Neural cell (in vitro differentiated cells): ENCODE measurements at regions not wholly inside any gene's neighbourhood (a gene's known extent, or its start where the extent isn't known, plus 50 kb on each side); places are given as distances from the start of the nearest gene placed in this dataset.

Source experiments
- H2AFZ ChIP-seq: fragments of 200-600, 300-800 bp; sonication (generic), shearing (Covaris generic); 2 replicates; pipeline ENCODE4 v1.6.0; 2014; ENCODE audit warnings: low read depth, mild to moderate bottlenecking, antibody characterized with exemption, low read length, moderate library complexity
- H3F3A ChIP-seq: fragments of 200-600 bp; shearing (Covaris generic); 2 replicates; pipeline ENCODE4 v1.6.1; 2016; ENCODE audit warnings: mild to moderate bottlenecking, moderate library complexity, mixed read lengths, antibody characterized with exemption, low read length; ENCODE audit not compliant: insufficient read depth, poor library complexity, severe bottlenecking
- H3K27ac ChIP-seq: fragments of 200-600, 300-800 bp; sonication (generic), shearing (Covaris generic); 2 replicates; pipeline ENCODE4 v1.5.1; 2014; ENCODE audit warnings: mild to moderate bottlenecking, low read length, moderate library complexity
- H3K27me3 ChIP-seq: fragments of 300-800, 200-600 bp; sonication (generic), shearing (Covaris generic); 2 replicates; pipeline ENCODE4 v1.6.0; 2014; ENCODE audit warnings: mild to moderate bottlenecking, low read depth, low read length, moderate library complexity; ENCODE audit not compliant: insufficient read depth
- H3K36me3 ChIP-seq: fragments of 300-800, 200-600 bp; sonication (generic), shearing (Covaris generic); 2 replicates; pipeline ENCODE4 v1.5.1; 2014; ENCODE audit warnings: mild to moderate bottlenecking, antibody characterized with exemption, low read length, moderate library complexity; ENCODE audit not compliant: insufficient read depth
- H3K4me2 ChIP-seq: fragments of 300-800, 200-600 bp; sonication (generic), shearing (Covaris generic); 2 replicates; pipeline ENCODE4 v1.6.0; 2014; ENCODE audit warnings: mild to moderate bottlenecking, low read length
- H3K4me3 ChIP-seq: fragments of 300-800, 200-600 bp; sonication (generic), shearing (Covaris generic); 2 replicates; pipeline ENCODE4 v1.5.1; 2014; ENCODE audit warnings: mild to moderate bottlenecking, low read length, moderate library complexity
- H3K79me2 ChIP-seq: fragments of 200-600 bp; shearing (Covaris generic); replicated peaks from 2 replicates; pipeline ENCODE4 v1.6.0; 2014; ENCODE audit warnings: mild to moderate bottlenecking, low read length, moderate library complexity; ENCODE audit not compliant: insufficient read depth
- H3K9ac ChIP-seq: fragments of 300-800, 200-600 bp; sonication (generic), shearing (Covaris generic); 2 replicates; pipeline ENCODE4 v1.6.1; 2016; ENCODE audit warnings: mild to moderate bottlenecking, low read length, mixed read lengths
- H3K9me2 ChIP-seq: fragments of 200-600 bp; shearing (Covaris generic); 2 replicates; pipeline ENCODE4 v1.6.1; 2016; ENCODE audit warnings: mild to moderate bottlenecking, low read length, mixed read lengths; ENCODE audit not compliant: insufficient read depth
- H3K9me3 ChIP-seq: fragments of 200-600, 300-800 bp; sonication (generic), shearing (Covaris generic); 2 replicates; pipeline ENCODE4 v1.6.1; 2016; ENCODE audit warnings: mild to moderate bottlenecking, mixed run types, low read length, moderate library complexity, mixed read lengths
- H4K20me1 ChIP-seq: fragments of 200-600 bp; shearing (Covaris generic); 2 replicates; pipeline ENCODE4 v1.6.1; 2016; ENCODE audit warnings: mild to moderate bottlenecking, mixed run types; ENCODE audit not compliant: insufficient read depth
- EP300 ChIP-seq: fragments of 450-650 bp; conservative IDR thresholded peaks from 2 replicates; pipeline ENCODE4 v1.6.1; 2014; ENCODE audit warnings: antibody characterized with exemption, mild to moderate bottlenecking, moderate library complexity; ENCODE audit not compliant: poor library complexity, severe bottlenecking
- EZH2 ChIP-seq: fragments of 200-600, 300-800 bp; shearing (Covaris generic), sonication (generic); IDR thresholded peaks from 2 replicates; pipeline ENCODE4 v1.6.1; 2014; ENCODE audit warnings: antibody characterized with exemption, low read length, borderline replicate concordance, mild to moderate bottlenecking; ENCODE audit not compliant: insufficient read depth, poor library complexity, severe bottlenecking
- MXI1 ChIP-seq: fragments of 450-650 bp; conservative IDR thresholded peaks from 2 replicates; pipeline ENCODE4 v1.6.1; 2014; ENCODE audit warnings: antibody characterized with exemption, mild to moderate bottlenecking; ENCODE audit not compliant: poor library complexity, severe bottlenecking
- POLR2AphosphoS5 ChIP-seq: IDR thresholded peaks from 2 replicates; pipeline ENCODE4 v1.6.1; 2012
- RAD21 ChIP-seq: fragments of 450-650 bp; conservative IDR thresholded peaks from 2 replicates; pipeline ENCODE4 v1.6.1; 2014; ENCODE audit warnings: antibody characterized with exemption, mild to moderate bottlenecking, moderate library complexity
- SMC3 ChIP-seq: fragments of 450-650 bp; conservative IDR thresholded peaks from 2 replicates; pipeline ENCODE4 v1.6.1; 2014; ENCODE audit warnings: antibody characterized with exemption, mild to moderate bottlenecking, moderate library complexity; ENCODE audit not compliant: poor library complexity
- TAF1 ChIP-seq: IDR thresholded peaks from 2 replicates; pipeline ENCODE4 v1.6.1; 2012; ENCODE audit warnings: low read depth
- TF ChIP-seq, protein P1 (sequence below): IDR thresholded peaks from 2 replicates; pipeline ENCODE4 v1.6.1; 2012; ENCODE audit warnings: borderline replicate concordance
- TF ChIP-seq, protein P2 (sequence below): fragments of 450-650 bp; IDR thresholded peaks from 2 replicates; pipeline ENCODE4 v1.5.1; 2014; ENCODE audit warnings: antibody characterized with exemption, mild to moderate bottlenecking, moderate library complexity; ENCODE audit not compliant: poor library complexity, severe bottlenecking

DNA sequence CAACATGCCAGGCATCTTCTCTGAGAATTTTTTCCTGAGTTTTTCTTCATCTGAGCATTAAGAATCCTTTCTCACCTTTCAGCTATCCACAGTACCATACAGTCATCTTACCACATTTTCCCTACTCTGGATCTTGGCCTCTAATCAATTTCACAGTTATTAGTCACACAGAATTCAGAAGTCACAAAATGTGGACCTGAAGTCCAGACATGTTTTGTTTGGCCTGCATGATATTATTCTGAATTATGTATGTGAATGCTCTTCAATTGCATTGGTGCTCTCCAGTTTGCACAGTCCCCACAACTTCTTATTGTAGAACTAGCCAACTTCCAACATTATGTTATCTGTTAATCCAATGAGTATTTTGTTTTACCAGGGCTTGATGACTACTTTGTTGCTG, 102.3 kb upstream of the GRIA3 start:
- Histone ChIP-seq H3K9ac (no peak overlapping the region), H2AFZ (no peak overlapping the region), H3K27ac (no peak overlapping the region), H3K9me3 (no peaks in the 10 kb centered on the region), H3K4me3 (no peak overlapping the region), H3K9me2 (no peaks in the 10 kb centered on the region), H3K27me3 (no peaks in the 10 kb centered on the region), H3K79me2 (no peaks in the 10 kb centered on the region), H3K4me2 (no peak overlapping the region), H3F3A (no peaks in the 10 kb centered on the region), H3K36me3 (no peaks in the 10 kb centered on the region), H4K20me1 (no peaks in the 10 kb centered on the region)
- no peak for TF ChIP-seq EZH2
- TF ChIP-seq EP300 = no peak
- TF ChIP-seq SMC3 = no peak
- no peak for TF ChIP-seq POLR2AphosphoS5
- no peak for TF ChIP-seq TAF1
- TF ChIP-seq, protein P1, sequence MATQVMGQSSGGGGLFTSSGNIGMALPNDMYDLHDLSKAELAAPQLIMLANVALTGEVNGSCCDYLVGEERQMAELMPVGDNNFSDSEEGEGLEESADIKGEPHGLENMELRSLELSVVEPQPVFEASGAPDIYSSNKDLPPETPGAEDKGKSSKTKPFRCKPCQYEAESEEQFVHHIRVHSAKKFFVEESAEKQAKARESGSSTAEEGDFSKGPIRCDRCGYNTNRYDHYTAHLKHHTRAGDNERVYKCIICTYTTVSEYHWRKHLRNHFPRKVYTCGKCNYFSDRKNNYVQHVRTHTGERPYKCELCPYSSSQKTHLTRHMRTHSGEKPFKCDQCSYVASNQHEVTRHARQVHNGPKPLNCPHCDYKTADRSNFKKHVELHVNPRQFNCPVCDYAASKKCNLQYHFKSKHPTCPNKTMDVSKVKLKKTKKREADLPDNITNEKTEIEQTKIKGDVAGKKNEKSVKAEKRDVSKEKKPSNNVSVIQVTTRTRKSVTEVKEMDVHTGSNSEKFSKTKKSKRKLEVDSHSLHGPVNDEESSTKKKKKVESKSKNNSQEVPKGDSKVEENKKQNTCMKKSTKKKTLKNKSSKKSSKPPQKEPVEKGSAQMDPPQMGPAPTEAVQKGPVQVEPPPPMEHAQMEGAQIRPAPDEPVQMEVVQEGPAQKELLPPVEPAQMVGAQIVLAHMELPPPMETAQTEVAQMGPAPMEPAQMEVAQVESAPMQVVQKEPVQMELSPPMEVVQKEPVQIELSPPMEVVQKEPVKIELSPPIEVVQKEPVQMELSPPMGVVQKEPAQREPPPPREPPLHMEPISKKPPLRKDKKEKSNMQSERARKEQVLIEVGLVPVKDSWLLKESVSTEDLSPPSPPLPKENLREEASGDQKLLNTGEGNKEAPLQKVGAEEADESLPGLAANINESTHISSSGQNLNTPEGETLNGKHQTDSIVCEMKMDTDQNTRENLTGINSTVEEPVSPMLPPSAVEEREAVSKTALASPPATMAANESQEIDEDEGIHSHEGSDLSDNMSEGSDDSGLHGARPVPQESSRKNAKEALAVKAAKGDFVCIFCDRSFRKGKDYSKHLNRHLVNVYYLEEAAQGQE = no peak
- no peak for TF ChIP-seq MXI1
- no peak for TF ChIP-seq RAD21
- TF ChIP-seq, protein P2, sequence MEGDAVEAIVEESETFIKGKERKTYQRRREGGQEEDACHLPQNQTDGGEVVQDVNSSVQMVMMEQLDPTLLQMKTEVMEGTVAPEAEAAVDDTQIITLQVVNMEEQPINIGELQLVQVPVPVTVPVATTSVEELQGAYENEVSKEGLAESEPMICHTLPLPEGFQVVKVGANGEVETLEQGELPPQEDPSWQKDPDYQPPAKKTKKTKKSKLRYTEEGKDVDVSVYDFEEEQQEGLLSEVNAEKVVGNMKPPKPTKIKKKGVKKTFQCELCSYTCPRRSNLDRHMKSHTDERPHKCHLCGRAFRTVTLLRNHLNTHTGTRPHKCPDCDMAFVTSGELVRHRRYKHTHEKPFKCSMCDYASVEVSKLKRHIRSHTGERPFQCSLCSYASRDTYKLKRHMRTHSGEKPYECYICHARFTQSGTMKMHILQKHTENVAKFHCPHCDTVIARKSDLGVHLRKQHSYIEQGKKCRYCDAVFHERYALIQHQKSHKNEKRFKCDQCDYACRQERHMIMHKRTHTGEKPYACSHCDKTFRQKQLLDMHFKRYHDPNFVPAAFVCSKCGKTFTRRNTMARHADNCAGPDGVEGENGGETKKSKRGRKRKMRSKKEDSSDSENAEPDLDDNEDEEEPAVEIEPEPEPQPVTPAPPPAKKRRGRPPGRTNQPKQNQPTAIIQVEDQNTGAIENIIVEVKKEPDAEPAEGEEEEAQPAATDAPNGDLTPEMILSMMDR = no peak

DNA sequence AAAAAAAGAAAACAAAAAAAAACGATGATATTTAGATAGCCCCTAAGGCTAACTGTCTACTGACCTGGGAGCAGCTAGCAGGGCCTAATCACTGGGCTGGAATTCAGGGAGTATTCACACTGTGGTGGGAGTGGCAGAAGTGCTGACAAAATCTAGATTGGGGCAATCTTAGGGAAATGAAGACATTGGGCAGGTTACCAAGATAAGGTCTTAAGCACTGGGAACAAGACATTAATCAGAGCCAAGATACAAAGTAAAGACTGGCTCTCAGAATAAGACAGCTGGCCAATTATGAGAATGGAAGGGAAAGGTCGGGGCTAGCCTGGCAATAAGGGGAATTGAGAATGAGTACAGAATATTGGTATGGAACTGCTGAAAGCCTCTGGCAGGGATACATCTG, 100.2 kb upstream of the GRIA3 start:
- H3K9ac ChIP-seq = no peak overlapping the region
- H3K4me2 ChIP-seq = no peak overlapping the region

More for the DNA sequence above, 100.2 kb upstream of the GRIA3 start:
- Histone ChIP-seq H3K36me3 (no peaks in the 10 kb centered on the region), H4K20me1 (no peaks in the 10 kb centered on the region), H3K9me3 (no peaks in the 10 kb centered on the region), H3K27ac (no peak overlapping the region), H3K9me2 (no peaks in the 10 kb centered on the region), H3K27me3 (no peaks in the 10 kb centered on the region), H3F3A (no peaks in the 10 kb centered on the region), H2AFZ (no peak overlapping the region), H3K4me3 (no peak overlapping the region), H3K79me2 (no peaks in the 10 kb centered on the region)
- no peak for TF ChIP-seq MXI1
- no peak for TF ChIP-seq EP300
- TF ChIP-seq POLR2AphosphoS5 = no peak
- TF ChIP-seq EZH2 = no peak
